RPMI7951 (cell line): ENCODE measurements at regions not wholly inside any gene's neighbourhood (a gene's known extent, or its start where the extent isn't known, plus 50 kb on each side); places are given as distances from the start of the nearest gene placed in this dataset.

ENCODE experiments used
- DNase-seq: peaks from one replicate; pipeline ENCODE4 v3.0.0-alpha.2; 2012; ENCODE audit warnings: low read depth

- DNase-seq = no peak
These were observed 995.3 kb upstream of the PHF14 start for GRCh38 chr7:9978106-9979064.

DNA sequence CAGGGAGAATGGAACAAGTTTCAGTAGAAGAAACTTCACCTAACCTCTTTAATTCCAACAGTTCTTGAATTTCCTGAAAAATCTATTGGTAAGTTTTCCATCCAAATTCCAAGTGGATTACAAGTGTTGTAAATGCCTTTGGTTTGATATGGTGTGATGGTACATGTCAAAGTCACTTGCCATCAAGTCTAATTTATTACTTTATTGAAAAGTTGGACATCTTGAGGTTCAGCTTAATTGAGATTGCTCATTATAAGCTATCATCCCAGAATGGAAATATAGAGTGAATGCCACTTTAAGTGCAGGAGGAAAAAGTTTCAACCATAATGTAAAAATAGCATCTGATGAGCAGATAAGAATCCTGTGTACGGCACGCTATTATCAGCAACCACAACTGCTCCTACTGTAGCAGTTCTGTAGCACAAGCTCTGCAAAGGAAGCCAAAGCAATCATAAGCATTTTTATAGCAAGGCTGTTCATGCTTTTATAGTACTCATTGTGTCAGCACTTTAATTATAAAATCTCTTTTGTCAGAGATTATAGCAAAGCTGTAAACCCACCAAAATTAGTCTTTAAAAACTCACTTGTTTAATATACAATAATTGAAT lies 991.8 kb upstream of the PHF14 start:
- no peak for DNase-seq

DNA sequence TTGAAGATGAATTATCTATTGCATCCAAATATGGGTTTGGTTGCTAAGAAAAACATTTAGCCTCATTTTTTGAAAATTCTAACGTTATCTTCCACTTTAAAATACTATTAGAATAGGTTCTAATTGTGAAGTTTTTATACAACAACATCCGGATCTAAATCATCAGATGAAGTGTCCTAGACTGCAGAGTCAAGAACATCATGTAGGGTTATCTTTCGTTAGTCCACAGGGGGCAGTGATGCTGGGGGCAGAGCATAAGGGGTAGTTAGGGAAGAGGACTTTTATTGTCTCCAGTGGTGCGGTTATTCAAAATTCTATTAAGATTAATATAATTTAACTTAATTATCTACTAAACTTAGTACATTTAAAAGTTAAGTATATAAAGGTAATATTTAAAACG lies 990.6 kb upstream of the PHF14 start:
- no peak for DNase-seq

- no peak for DNase-seq
These were observed 958.0 kb upstream of the PHF14 start for GRCh38 chr7:10015687-10016086.

- no peak for DNase-seq
These were observed 951.2 kb upstream of the PHF14 start for GRCh38 chr7:10022480-10022879.

DNA sequence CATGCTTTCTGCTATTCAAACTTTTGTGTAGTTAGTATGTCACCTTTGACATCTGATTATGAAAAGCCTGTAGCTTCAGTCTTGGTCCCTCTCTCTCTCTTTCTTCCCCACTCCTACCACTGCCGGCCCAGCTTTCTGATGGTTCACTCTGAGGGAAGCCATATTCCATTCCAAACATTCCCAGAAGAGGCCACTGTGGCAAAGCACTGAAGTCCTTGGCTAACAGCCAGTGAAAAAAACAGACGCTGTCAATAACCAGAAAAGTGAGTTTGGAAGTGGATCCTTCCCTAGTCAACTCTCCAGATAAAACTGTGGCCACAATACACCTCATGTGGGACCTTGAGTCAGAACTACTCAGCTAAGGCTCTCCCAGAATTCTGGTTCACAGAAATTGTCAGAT lies 950.7 kb upstream of the PHF14 start:
- no peak for DNase-seq

GRCh38 chr7:10034843-10035556 lies 938.7 kb upstream of the PHF14 start:
- no peak for DNase-seq

GRCh38 chr7:10036693-10037092 lies 937.0 kb upstream of the PHF14 start:
- no peak for DNase-seq

GRCh38 chr7:10038351-10038750 lies 935.3 kb upstream of the PHF14 start:
- no peak for DNase-seq

GRCh38 chr7:10040674-10041073 lies 933.0 kb upstream of the PHF14 start:
- no peak for DNase-seq

DNA sequence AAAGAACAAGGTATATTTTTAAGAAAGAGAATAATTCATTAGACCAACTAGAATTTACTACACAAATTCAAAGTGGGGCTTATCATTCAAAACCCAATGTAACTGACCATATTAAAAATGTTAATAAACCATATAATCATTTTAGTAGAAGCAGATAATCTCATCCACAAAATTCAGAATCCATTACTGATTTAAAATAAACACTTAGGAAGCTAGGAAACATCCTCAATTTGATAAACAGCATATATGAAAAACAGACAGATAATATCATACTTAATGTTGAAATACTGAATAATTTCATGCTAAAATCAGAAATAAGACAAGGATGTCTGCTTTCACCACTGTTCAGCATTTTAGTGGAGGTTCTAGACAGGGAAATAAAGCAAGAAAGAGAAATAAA lies 902.8 kb upstream of the PHF14 start:
- DNase-seq = no peak

- DNase-seq = no peak
These were observed 897.8 kb upstream of the PHF14 start for GRCh38 chr7:10075866-10076265.

DNA sequence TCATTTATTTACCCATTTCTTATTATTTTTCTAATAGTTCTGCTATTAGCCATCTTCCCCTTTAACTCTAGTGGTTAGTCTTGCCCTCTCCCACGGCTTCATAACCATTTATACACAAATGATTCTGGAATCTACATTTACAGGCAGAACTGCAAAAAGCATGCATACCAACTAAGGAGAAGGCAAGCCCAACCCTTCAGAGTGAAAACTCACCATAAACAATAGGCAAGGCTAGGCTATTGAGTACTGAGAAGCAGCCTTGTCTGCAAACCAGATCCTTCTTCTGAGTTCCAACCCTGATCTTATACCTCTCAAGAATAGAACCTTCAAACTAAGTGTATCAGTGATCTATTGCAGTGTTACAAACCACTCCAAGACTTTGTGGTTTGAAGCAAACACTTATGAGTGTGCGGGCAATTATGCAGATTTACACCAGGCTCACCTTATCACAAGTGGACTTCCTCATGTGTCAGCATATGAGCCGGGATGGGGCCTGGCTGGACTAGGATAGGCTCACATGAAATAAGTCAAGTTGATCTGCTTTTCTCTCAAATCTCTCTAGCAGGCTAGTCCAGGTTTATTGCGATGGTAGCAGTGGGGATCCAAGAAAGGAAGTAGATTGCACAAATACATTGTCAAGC lies 896.9 kb upstream of the PHF14 start:
- no peak for DNase-seq

- DNase-seq = no peak
These were observed 894.1 kb upstream of the PHF14 start for GRCh38 chr7:10079572-10079971.

GRCh38 chr7:10082896-10083295 lies 890.8 kb upstream of the PHF14 start:
- no peak for DNase-seq

- no peak for DNase-seq
These were observed 889.9 kb upstream of the PHF14 start for GRCh38 chr7:10083766-10084165.

DNA sequence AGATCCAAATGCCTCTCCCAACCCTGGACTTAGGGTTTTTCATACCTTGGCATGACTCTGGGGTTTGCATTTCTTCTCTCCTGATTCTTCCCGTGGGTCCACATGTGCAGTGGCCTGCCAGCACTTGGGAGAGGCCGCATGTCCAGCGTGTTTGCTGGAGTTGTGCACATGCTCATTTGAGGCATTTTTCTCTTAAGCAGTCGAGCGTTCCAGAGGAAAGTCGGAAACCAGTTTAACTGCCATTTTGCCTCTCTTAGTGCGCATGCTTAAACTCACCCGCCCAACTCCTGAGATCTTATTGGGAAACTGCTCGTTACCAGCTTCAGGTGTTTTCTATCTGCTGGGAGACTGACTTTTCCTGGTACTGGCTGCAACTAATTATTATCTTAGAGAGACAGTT lies 888.4 kb upstream of the PHF14 start:
- no peak for DNase-seq

GRCh38 chr7:10100572-10100971 lies 873.1 kb upstream of the PHF14 start:
- no peak for DNase-seq

DNA sequence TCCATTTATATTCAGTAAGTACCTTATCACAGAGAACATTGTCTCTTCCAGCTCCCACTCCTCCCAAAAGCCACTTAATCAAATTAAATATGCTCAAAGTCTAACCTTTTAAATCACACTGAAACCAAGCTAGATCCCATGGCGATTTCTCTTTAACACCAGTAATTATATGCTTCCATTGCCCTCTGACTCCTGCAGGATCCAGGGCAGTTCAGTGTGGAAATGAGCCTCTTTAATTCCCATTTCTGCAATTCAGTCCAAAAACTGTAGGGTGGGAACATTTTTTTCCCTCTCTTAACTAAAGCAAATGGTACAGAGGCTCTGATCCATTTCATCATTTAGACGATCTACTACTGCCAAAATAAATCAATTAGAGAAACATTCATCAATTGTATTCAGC lies 872.3 kb upstream of the PHF14 start:
- no peak for DNase-seq

DNA sequence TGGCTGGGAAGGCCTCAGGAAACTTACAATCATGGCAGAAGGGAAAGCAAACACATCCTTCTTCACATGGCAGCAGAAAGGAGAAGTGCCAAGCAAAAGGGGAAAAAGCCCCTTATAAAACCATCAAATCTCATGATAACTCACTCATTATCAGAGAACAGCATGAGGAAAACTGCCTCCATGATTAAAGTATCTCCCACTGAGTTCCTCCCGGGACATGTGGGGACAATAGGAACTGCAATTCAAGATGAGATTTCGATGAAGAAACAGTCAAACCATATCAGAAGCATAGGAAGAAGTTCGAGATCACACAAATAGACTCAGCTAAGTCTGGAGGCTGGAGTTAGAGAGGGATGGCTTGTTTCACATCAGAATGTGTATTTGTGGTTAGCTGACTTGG lies 869.4 kb upstream of the PHF14 start:
- no peak for DNase-seq

DNA sequence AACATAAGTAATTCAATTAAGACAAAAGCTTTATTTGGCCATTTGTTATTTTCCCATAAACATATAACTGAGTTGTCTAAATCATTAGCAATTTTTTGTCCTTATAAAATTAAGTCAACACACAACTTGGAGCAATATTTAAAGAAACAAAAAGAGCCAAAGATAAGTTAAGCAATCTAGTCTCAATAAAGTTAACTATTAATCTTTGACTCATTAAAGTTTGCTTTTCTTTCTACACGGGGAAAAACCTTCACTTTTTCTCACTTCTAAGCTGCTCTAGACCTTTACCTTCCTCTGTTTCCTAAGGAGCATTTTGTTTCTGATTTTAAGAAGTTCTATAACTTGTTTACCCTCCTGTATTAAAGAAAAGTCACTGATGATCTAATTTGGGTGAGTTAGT lies 867.1 kb upstream of the PHF14 start:
- DNase-seq = no peak

- DNase-seq = no peak
These were observed 857.2 kb upstream of the PHF14 start for GRCh38 chr7:10116511-10116910.
